ENCODE measurements at regions not wholly inside any gene's neighbourhood (a gene's known extent, or its start where the extent isn't known, plus 50 kb on each side); places are given as distances from the start of the nearest gene placed in this dataset.
"Not testable (repeated sequence)": the region's sequence is repeated elsewhere in the genome, so short reads cannot be mapped to it uniquely, and the experiment has no call there.

GRCh38 chr6:9225441-9225871 lies 790.1 kb upstream of the SLC35B3 start:
- no peak for DNase-seq

DNA sequence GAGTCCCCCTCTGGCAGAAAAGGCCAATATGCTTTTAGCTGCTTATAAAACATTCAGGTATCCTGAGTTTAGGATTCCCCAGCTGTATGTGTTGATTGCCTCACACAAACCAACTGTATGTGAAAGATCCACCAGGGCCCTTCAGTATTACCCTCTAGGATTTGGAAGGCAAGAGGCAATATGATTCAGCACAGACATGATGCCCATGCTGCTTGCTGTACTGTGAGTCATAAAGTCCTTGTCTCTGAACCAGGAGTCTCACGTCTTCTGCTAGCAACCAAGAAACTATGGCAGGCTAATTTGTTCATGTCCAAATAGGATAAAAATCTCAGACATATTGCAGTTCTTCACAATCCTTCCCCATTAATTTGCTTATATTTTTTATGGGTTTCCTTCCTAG lies 789.2 kb upstream of the SLC35B3 start:
- DNase-seq: no peak

- not testable (repeated sequence) for DNase-seq
These were observed 778.4 kb upstream of the SLC35B3 start for GRCh38 chr6:9213717-9214116.

GRCh38 chr6:9208966-9209365 lies 773.6 kb upstream of the SLC35B3 start:
- DNase-seq: no peak

DNA sequence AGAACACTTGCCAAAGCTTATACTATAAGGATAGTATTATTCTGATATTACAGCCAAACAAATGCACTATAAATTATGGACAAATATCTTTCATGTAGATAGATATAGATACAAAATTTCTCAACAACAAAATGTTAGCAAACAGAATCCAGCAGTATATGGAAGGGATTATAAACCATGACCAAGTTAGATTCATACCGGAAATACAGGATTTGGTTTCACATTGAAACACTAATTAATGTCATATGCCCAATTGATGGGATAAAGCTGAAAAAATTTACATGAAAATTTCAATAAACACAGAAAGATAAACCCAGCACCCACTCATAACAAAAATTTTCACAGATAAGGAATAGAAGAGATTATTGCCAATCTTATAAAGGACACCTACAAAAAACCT lies 770.3 kb upstream of the SLC35B3 start:
- DNase-seq: no peak

DNA sequence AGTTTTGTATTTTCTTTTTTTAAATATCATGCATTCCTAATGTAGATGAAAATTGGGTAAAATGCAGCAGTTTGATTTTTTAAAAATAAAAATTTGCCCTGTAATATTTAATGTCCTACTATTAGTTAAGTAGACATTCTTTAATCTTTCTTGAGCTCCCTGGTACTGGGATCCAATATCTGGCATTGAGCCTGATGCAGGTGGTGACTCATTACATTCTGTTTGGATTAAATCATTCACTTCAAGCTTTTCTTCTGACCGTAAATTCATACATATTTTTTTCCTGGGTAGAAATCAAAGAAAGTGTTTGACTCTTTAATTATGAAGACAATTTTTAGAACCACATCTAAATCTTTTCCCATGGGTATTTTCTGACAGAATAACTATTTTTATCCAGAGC lies 768.8 kb upstream of the SLC35B3 start:
- no peak for DNase-seq

DNA sequence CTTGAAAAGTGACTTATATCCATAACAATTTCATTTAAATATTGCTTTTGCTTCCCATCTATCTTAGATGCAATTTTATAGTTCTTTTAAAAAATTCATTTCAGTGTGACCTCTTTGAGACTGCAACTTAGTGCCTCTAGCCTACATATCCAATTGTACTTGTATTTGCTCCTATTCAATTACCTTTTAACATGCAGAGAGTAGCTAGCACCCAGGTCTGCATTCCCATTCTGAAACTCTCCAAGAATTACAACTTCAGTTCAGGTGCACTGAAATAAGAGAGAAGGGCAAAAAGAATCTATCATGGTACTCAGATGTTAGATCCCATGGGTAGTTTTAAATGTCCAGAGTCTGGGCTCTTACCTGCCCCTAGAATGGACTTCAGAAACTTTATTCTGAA lies 765.4 kb upstream of the SLC35B3 start:
- no peak for DNase-seq

DNA sequence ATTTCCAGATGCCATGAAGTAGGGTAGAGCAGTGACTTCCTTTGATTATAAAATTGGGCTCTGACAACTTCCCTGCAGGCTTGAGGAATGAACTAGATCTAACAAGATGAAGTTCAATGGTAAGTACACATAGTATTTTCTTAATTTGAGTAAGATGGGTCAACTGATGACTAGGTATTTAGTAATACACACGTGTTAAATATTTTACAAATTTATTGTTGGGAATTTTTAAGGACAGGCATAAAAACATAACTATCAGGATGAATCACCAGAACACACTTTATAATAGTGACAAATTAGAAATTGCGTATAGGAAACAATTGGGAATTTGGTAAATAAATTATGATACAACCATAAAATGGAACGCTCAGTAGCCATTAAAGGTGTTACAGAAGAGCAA lies 762.4 kb upstream of the SLC35B3 start:
- no peak for DNase-seq

- DNase-seq: no peak
These were observed 760.0 kb upstream of the SLC35B3 start for GRCh38 chr6:9195322-9195721.

DNA sequence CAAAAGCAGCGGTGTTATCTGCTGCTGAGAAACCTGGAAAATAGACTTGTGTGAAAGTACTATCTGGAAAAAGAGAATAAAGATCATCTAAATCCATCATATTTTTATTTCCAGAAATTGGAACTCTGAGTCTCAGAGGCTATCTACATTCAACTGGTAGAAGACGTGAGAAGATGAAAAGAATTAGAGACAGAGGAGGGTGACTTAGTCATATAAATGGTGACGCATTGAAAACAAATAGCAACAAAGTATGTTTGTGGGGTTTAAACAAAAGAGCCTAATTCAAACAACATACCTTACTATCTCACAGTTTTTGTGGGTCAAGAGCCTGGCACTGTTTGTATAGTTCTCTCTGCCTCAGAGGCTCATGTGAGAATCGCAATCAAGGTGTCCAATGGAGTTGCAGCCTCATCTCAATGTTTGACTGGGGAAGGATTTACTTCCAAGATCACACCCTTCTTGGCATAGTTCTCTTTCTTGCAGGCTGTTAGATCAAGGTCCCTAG lies 757.1 kb upstream of the SLC35B3 start:
- no peak for DNase-seq

- no peak for DNase-seq
These were observed 750.8 kb upstream of the SLC35B3 start for GRCh38 chr6:9186148-9186547.

DNA sequence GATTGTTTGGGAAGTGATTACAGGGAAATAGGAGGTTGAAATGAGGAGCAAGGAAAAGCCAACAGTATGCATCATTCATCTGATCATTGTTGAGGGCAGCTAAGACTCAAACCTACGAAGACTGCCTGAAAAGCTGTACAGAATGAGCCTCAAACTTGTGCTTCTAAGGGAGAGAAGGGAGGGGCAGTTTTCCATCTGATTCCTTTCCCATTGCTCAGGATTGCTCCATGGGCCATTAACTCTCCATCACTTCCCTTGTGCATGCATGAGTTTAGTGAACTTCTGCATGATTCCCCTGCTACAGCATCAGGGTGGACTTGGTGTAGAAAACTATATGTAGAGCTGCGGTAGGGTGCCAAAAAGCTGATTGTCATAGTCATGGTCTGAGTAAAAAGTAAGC lies 742.7 kb upstream of the SLC35B3 start:
- DNase-seq: no peak

- DNase-seq: no peak
These were observed 737.9 kb upstream of the SLC35B3 start for GRCh38 chr6:9173229-9173628.

DNA sequence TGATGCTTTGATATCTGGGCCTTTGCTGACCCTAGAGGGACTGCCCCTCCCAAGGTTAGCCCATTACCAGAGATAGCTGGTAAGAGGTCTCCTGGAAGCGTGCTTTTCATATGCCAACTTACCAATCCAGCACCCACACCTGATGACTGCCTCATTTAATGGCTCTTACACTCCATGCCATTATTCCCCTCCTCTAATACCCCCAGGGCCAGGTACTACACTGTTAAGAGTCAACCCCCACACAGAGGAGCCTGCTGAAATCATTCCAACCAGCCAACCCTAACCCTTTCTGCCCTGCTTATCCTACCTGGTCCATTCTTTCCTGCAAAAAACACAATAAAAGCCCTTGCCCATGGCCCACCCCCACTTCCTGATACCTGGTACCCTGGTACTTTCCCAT lies 736.8 kb upstream of the SLC35B3 start:
- no peak for DNase-seq

- DNase-seq: no peak
These were observed 733.3 kb upstream of the SLC35B3 start for GRCh38 chr6:9168669-9169068.

GRCh38 chr6:9161731-9162130 lies 726.4 kb upstream of the SLC35B3 start:
- no peak for DNase-seq

DNA sequence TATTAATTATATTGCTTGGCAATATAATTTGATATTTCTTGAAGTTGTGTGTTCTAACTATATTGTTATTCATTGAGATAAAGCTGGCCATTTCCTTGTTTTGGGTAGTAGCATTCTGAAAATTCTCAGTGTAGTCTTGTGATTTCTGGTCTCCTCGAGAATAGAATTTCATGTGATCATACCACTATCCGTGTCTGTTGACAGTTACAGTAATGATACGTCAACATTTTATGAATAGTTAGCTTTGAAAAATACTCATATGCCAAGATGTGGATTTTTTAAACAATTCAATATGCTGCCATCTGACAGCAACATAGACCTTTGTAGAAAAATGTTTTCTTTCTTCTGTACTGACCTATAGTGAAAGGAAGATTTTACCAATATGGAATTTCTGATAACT lies 723.7 kb upstream of the SLC35B3 start:
- no peak for DNase-seq

GRCh38 chr6:9155836-9156235 lies 720.5 kb upstream of the SLC35B3 start:
- DNase-seq: no peak

DNA sequence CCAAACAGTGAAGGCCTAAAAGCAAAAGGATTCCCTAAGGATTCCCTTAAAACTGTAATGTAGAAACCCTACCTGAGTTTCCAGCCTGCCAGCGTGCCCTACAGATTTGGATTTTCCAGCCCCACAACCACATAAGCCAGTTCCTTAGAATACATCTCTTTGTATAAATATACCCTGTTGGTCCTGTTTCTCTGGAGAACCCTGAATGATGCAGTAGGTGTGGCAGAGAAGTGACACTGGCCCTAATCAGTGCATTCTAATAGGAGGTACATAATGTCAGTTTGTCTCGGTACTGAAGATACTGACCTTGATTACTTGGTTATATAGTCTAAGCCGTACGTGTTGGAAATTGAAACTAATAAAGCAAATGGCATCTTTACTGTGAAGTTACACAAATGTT lies 707.8 kb upstream of the SLC35B3 start:
- DNase-seq: no peak

GRCh38 chr6:9140951-9141460 lies 705.7 kb upstream of the SLC35B3 start:
- DNase-seq: peak; percentile 72

- DNase-seq: peak; percentile 66
These were observed 704.8 kb upstream of the SLC35B3 start for GRCh38 chr6:9140172-9140571.

DNA sequence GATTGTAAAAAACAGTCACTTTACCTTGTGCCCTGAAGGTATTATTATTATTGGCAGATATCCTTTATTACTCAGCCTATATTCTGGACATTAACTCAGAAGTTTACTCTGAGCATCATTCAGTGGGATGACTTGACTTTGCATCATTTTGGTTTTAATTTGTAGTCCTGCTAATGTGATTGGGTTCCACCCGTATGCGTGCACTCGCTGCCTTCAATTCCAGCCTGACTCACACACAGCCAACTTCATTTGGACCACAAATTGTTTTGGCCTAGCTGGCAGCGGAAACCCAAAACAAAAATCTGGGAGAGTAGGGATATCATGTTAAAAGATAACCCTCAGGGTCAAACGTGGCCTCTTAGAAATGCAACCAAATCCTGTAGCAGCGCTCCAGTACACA lies 704.4 kb upstream of the SLC35B3 start:
- DNase-seq: no peak

GRCh38 chr6:9138936-9139335 lies 703.6 kb upstream of the SLC35B3 start:
- no peak for DNase-seq

DNA sequence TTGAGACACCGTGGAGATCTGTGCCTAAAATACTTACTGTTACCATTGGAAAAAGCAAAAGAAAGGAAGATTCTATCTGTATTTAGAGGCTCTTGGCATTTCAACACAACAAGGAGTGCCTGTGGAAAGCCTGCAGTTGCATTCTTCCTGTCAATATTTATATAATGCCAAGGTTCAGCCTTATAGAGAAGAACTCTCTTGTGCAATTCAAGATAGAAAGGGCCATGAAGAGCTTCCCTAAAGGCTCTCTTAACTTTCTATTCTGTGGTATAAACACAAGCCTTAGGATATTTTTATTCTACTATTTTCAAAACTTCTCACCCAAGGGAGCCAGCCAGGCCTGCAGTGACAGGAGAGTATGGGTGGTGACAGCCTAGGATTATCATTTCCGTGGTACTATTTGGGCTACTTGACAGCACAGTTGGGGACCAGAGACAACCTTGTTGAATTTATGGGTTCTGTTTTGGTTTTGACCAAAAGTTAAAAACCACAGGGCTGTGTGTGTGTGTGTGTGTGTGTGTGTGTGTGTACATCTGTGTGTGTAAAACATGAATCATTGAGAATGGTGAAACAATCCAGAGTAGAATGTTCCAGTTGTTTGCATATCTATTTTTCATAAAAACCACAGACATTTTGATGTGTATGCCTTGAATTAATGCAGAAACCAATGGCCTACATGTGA lies 700.9 kb upstream of the SLC35B3 start:
- no peak for DNase-seq

GRCh38 chr6:9131616-9132015 lies 696.3 kb upstream of the SLC35B3 start:
- no peak for DNase-seq
